UCSD-AML1 (cell line): ENCODE measurements at regions not wholly inside any gene's neighbourhood (a gene's known extent, or its start where the extent isn't known, plus 50 kb on each side); places are given as distances from the start of the nearest gene placed in this dataset.

ENCODE experiments used
- DNase-seq: peaks from one replicate; lab custom pipeline; 2025; ENCODE audit not compliant: unreplicated experiment; lab: John Stamatoyannopoulos, UW

DNA sequence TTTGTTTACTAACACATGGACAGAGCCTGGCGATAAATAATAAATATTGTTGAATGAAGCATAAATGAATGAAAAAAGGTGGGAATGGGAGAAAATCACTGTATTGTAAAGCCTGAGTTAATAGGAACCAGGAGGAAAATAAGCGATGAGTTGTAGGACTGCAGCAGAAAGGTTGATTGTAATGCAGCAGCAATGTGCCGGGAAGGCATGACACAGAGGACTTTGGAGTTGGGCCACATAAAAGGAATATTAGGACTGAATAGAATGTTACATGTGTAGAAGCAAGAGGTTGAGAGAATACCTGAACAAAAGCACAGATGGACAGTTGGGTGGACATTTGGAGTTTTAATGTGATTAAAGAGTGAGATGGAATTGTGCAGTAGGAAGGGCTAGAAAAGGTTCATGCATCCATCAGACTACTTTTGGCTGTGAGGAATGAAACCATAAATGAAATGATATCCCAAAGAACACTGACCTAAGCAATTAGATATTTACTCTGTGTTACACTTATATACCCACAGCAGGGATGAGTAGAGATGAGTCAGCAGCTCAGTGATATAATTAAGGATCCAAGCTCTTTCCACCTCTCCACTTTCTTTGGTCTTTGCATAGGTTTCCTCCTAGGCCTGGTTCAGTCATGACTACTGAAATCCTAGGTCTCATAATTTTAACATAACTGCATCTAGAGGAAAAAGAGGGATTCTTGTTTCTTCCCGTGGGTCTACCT, 55.4 kb downstream of the CCER1 start:
- DNase-seq: no peak

DNA sequence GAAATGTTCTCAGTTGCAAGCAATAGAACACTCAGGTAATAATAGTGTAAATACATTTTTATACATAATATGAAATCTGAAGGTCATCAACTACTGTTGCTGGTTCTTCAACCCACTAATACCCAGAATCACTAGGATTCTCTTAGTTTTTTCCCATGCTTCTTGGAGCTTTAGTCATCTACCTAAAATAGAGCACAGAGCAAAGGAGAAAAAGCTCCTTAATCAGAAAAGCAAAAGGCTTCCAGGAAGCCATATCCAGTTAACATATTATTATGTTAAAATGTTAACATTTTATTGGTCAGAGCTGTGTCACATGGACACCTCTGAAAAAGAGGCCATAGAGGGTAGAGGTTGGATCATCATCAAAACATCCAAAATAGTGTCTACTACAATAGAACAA, 57.0 kb downstream of the CCER1 start:
- no peak for DNase-seq

GRCh38 chr12:90897316-90897715, 57.7 kb downstream of the CCER1 start:
- DNase-seq: no peak

GRCh38 chr12:90896821-90897220, 58.2 kb downstream of the CCER1 start:
- DNase-seq: no peak

- no peak for DNase-seq
Measured at GRCh38 chr12:90896164-90896563, 58.8 kb downstream of the CCER1 start.

DNA sequence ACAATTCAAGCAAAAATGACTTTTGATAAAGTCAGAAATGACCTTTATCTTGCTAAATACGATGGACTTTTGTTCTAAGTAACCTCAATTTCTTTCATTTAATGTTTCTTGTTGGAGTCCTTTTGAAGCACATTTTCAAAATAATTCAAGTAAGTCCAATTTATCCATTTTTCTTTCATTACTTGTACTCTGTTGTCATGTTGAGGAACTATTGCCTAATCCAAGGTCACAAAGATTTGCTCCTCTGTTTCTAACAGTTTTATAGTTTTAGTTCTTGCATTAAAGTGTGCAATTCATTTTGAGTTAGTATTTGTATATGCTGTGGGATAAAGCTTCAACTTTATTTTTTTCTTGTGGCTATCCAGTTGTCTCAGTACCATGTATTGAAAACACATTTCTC, 66.7 kb downstream of the CCER1 start:
- DNase-seq: no peak

DNA sequence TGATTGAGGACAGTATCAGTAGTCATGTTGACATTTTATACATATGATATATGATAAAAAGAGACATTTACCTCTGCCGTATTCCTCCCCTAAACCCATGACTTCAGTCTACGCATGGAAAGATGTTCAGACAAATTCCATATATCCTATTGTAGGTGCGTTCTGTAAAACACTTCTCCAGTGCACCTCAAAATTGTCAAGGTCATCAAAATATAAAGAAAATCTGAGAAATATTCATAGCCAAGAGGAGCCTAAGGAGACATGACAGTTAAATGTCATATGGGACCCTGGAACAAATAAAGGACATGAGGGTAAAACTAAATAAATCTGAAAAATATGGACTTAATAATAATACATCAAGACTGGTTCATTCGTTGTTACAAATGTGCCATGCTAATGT, 71.5 kb downstream of the CCER1 start:
- DNase-seq: no peak

DNA sequence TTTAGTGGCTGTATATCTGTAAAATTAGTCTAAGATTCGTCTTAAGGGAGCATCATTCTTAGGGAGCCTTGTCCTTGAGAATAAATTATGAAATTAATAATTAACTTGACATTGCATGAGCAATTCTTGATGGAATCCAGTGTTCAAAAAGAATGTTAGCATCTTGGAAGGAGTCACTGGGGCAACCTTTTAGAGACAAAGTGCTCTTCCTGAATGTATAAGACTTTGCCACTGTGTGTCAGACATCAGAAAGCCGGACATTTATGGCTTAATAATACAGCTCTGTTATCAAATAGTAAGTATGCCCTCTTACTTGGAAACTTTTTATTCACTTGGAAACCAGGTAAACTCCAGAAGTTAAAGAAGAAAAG, 83.3 kb downstream of the CCER1 start:
- no peak for DNase-seq

DNA sequence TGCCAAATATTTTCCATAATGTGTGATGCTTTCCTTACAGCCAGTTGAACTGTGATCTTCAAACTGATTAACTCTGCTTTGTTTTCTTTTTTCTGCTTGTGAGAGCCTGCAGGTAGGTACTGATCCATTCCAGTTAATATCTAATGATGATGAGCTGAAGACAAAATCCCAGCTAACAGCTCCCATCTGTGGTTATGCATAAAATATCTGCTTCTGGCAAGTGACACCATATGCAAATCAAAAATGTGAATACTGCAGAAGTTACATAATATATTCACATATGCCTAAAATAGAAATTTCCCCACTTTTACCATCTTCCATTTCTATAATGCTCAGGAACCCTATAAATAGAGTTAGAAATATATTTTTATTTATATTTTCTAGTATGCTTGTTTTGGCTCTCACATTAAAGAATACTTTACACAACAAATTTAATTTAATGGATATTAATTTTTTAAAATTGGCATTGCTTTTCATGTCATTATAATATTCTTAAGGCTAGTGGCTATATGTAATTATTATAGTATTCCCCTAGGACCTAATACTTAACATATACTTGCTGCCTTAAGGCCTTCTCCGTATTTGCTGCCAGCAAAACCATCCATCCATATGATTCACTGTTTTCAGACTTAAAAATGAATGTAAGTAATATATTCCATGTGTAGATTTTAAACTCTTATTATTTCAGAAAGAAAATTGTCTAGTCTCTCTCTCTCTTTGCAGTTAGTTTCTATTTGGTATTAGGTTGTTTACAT, 83.8 kb downstream of the CCER1 start:
- DNase-seq: no peak

- DNase-seq: no peak
Measured at GRCh38 chr12:90868626-90869025, 86.3 kb downstream of the CCER1 start.

DNA sequence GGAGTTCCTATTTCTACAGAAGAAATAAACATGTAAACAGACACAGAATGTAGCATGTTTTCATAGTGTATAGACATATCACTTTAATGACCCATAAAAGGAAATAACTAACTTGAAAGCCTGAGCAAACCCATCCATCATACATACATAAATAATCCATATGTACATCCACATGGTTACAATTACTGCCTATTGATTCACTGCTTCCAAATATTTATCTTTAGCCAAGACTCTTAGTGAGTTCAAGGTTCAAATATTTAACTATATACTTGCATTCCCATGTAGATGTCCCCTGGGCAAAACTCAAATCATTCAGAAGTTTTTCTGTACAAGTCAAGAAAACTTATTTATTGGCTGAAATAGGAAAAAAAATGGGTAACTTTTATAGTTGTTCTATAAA, 95.4 kb downstream of the CCER1 start:
- no peak for DNase-seq

DNA sequence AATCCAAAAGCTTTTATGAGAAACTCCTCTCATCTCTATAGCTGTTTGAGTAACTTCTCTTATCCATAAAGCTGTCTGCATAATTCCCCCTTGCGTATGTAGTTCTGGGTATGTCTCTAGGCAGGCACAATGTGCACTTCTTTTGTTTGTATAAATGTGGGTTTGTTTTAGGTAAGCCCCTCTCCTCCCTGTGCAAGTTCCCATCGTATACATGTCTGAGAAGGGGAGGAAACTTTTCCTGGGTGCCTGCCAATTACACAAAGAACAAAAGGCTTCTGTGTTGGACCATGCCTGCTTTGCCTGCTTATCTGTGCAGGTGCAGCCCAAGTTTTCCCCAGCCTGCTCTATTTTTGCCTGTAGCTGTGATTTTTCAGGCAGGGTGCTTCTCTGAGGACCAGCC, 96.7 kb downstream of the CCER1 start:
- DNase-seq: no peak

GRCh38 chr12:90855534-90855933, 99.4 kb downstream of the CCER1 start:
- no peak for DNase-seq

- no peak for DNase-seq
Measured at GRCh38 chr12:90854136-90854689, 100.8 kb downstream of the CCER1 start.

GRCh38 chr12:90851800-90852718, 102.9 kb downstream of the CCER1 start:
- DNase-seq: no peak

- no peak for DNase-seq
Measured at GRCh38 chr12:90842477-90842876, 112.5 kb downstream of the CCER1 start.

- DNase-seq: no peak
Measured at GRCh38 chr12:90841336-90841735, 113.6 kb downstream of the CCER1 start.

DNA sequence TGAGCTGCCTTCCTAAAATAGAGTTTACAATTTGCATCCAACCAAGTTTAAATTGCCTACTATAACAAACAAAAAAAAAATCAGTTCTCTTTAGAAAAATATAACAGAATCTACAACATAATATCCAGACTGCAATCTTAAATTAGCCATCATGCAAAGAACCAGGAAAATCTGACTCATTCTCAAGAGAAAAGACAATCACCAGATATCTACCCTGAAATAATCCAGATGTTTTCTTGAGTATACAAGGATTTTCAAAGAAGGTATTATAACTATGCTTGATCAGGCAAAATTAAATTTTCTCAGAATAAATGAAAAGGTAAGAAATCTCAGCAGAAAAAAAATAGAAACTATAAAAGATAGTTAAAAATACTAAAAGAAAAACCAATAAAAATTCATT, 115.6 kb downstream of the CCER1 start:
- no peak for DNase-seq

DNA sequence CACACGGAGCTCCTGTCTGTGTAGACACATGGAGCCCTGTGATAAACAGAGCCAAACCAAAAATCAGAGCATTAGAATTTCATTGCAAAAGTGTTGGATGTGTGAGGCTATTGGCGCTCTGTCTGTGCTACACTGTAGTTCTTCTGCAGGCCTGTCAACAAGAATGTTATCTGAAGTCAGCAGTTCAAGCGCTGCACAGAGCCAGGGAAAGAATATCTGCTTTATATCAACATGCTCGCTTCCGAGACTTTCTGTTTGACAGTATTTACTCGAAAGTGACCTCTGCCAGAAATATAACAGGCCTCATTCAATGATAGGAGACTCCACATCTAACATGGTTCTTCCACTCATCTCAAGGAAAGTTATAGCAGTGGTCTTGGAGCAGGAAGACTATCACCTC, 118.3 kb downstream of the CCER1 start:
- DNase-seq: no peak

DNA sequence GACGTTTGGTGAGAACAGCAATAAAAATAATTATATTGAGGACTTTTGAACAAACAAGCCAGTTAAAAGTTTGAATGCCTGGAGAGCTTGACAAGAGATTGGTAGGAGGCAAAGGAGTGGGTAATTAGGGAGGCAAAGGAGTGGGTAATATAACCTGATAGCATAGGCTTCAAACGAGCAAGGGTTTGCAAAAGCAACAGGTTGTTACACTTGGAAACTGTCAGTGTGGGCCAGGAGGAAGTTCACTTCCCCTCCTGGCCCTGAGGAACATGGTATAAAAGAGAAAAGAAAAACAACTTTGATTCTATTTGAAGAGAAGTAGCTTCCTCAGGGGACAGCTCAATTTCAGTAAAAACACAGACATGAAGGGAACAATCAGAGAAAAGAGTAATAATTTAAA, 121.7 kb downstream of the CCER1 start:
- no peak for DNase-seq

GRCh38 chr12:90832427-90832826, 122.5 kb downstream of the CCER1 start:
- DNase-seq: no peak
